Thyroid gland (tissue), 4 donors: ENCODE measurements at regions not wholly inside any gene's neighbourhood (a gene's known extent, or its start where the extent isn't known, plus 50 kb on each side); places are given as distances from the start of the nearest gene placed in this dataset.

Experiments used
- CTCF ChIP-seq, 6 experiments: fragments of 200-600 bp in 3 of 6; fragments of 450-650 bp in 3 of 6; sonication (generic) in 3 of 6; IDR thresholded peaks; one replicate each; pipeline ENCODE4 v1.5.1; 2016 to 2019; ENCODE audit warnings: antibody characterized with exemption in 6 of 6, mild to moderate bottlenecking in 2 of 6, inconsistent platforms in 1 of 6, moderate library complexity in 1 of 6
- POLR2A ChIP-seq, 2 donors: fragments of 450-650 bp; IDR thresholded peaks; one replicate each; pipeline ENCODE4 v1.6.1; 2017; ENCODE audit warnings: antibody characterized with exemption in 2 of 2, mild to moderate bottlenecking in 2 of 2, moderate library complexity in 1 of 2

- TF ChIP-seq POLR2A (IDR thresholded peaks at IDR 0.05) = no peak
- TF ChIP-seq CTCF (IDR thresholded peaks at IDR 0.05) = no peak
Measured at GRCh38 chr6:22007469-22007868, 289.4 kb downstream of the PRL start.
